ENCODE measurements at regions not wholly inside any gene's neighbourhood (a gene's known extent, or its start where the extent isn't known, plus 50 kb on each side); places are given as distances from the start of the nearest gene placed in this dataset.

DNA sequence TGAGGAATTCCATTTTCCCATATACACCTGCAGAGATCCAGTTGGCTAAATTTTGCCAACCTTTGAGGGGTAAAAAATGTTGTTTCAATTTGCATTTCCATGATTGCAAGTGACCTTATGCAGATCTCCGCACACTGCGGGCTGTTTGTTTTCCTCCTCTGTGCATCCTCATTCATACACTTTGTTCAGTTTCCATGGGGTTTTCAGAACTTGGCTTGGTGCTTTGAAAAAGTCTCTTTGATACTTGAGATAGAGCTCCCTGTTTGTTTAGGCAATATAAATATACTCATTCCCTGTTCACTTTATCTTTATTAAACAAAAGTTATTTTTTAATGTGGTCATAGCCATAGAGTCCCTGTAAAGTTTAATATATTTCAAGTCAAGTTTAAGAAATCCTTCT lies 353.1 kb downstream of the CMPK2 start:
- no peaks in the 10 kb centered on the region for H3K9me1 ChIP-seq (ENCODE audit: control insufficient read depth, extremely low read depth, insufficient read depth, low read length)
- H2AFZ ChIP-seq (ENCODE audit: control insufficient read depth, low read length): no peak overlapping the region
- H3K4me3 ChIP-seq (ENCODE audit: control insufficient read depth in 2 of 3, extremely low read depth in 1 of 3, insufficient read depth in 2 of 3, low read depth in 1 of 3, low read length in 3 of 3): no peak overlapping the region
- dilution Hi-C loops (cut with MboI; ENCODE audit: extremely low pct_ligation_motif_present, low sequenced_read_pairs): no loop called here
- H3K4me1 ChIP-seq (ENCODE audit: control insufficient read depth, extremely low read depth, insufficient read depth, low read length): no peaks in the 10 kb centered on the region
- H3K36me3 ChIP-seq (ENCODE audit: control insufficient read depth in 2 of 2, extremely low read depth in 1 of 2, insufficient read depth in 2 of 2, low read length in 2 of 2): no peaks in the 10 kb centered on the region
- no peak overlapping the region for H3K4me2 ChIP-seq (ENCODE audit: control insufficient read depth, extremely low read depth, insufficient read depth, low read depth, low read length)
- H3K9ac ChIP-seq (ENCODE audit: control insufficient read depth, extremely low read depth, insufficient read depth, low read length): no peak overlapping the region
- no peaks in the 10 kb centered on the region for H4K20me1 ChIP-seq (ENCODE audit: control insufficient read depth, extremely low read depth, insufficient read depth, low read length)
- no peak overlapping the region for H3K27ac ChIP-seq (ENCODE audit: control insufficient read depth, insufficient read depth, low read length)
- TF ChIP-seq EZH2 (IDR thresholded peaks at IDR 0.05; ENCODE audit: low read length): no peak
- TF ChIP-seq, protein P1, sequence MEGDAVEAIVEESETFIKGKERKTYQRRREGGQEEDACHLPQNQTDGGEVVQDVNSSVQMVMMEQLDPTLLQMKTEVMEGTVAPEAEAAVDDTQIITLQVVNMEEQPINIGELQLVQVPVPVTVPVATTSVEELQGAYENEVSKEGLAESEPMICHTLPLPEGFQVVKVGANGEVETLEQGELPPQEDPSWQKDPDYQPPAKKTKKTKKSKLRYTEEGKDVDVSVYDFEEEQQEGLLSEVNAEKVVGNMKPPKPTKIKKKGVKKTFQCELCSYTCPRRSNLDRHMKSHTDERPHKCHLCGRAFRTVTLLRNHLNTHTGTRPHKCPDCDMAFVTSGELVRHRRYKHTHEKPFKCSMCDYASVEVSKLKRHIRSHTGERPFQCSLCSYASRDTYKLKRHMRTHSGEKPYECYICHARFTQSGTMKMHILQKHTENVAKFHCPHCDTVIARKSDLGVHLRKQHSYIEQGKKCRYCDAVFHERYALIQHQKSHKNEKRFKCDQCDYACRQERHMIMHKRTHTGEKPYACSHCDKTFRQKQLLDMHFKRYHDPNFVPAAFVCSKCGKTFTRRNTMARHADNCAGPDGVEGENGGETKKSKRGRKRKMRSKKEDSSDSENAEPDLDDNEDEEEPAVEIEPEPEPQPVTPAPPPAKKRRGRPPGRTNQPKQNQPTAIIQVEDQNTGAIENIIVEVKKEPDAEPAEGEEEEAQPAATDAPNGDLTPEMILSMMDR (optimal IDR thresholded peaks at IDR 0.05 in 1 of 3, IDR thresholded peaks at IDR 0.05 in 1 of 3, conservative IDR thresholded peaks at IDR 0.05 in 1 of 3; ENCODE audit: extremely low read depth in 1 of 3, insufficient read depth in 2 of 3, low read length in 3 of 3): no peak
- FAIRE-seq: no peak
- no peaks in the 10 kb centered on the region for H3K9me3 ChIP-seq (ENCODE audit: control insufficient read depth, low read depth, low read length)
- DNase-seq (ENCODE audit: low read depth, low spot score): no peak
- H3K27me3 ChIP-seq (ENCODE audit: control insufficient read depth, extremely low read depth, insufficient read depth, low read length): no peaks in the 10 kb centered on the region
- no peaks in the 10 kb centered on the region for H3K79me2 ChIP-seq (ENCODE audit: control insufficient read depth, insufficient read depth, low read length)

DNA sequence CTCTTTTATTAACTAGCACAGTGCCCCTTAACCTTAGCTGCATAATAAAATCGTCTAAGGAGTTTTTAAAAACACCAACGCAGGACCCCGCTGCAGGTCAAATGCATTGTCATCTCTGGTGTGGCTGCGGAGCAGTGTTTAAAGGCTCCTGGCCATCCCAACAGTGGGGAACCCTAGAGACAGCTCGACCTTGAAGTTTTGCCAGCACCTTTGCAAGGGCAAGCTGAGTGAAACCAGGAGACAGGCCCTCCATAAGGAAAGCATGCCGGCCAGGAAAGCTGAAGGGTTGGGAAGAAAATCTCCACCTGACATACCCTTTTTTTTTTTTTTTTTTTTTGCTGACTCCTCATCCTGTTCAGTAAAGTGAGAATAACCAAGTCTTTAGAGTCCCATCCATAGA lies 349.0 kb downstream of the CMPK2 start:
- DNase-seq (ENCODE audit: low read depth, low spot score) (no peak), FAIRE-seq (no peak)
- no peaks in the 10 kb centered on the region for H3K79me2 ChIP-seq (ENCODE audit: control insufficient read depth, insufficient read depth, low read length)
- no peak for TF ChIP-seq EZH2 (IDR thresholded peaks at IDR 0.05; ENCODE audit: low read length)
- TF ChIP-seq, protein P1 (optimal IDR thresholded peaks at IDR 0.05 in 1 of 3, IDR thresholded peaks at IDR 0.05 in 1 of 3, conservative IDR thresholded peaks at IDR 0.05 in 1 of 3; ENCODE audit: extremely low read depth in 1 of 3, insufficient read depth in 2 of 3, low read length in 3 of 3): no peak
- H3K27ac ChIP-seq (ENCODE audit: control insufficient read depth, insufficient read depth, low read length): no peak overlapping the region
- dilution Hi-C loops (cut with MboI; ENCODE audit: extremely low pct_ligation_motif_present, low sequenced_read_pairs): no loop called here
- H3K27me3 ChIP-seq (ENCODE audit: control insufficient read depth, extremely low read depth, insufficient read depth, low read length): no peaks in the 10 kb centered on the region
- H3K9me3 ChIP-seq (ENCODE audit: control insufficient read depth, low read depth, low read length): no peaks in the 10 kb centered on the region
- no peak overlapping the region for H2AFZ ChIP-seq (ENCODE audit: control insufficient read depth, low read length)
- no peaks in the 10 kb centered on the region for H3K9me1 ChIP-seq (ENCODE audit: control insufficient read depth, extremely low read depth, insufficient read depth, low read length)
- H3K4me1 ChIP-seq (ENCODE audit: control insufficient read depth, extremely low read depth, insufficient read depth, low read length): no peaks in the 10 kb centered on the region
- H3K9ac ChIP-seq (ENCODE audit: control insufficient read depth, extremely low read depth, insufficient read depth, low read length): no peak overlapping the region
- H4K20me1 ChIP-seq (ENCODE audit: control insufficient read depth, extremely low read depth, insufficient read depth, low read length): no peaks in the 10 kb centered on the region
- no peaks in the 10 kb centered on the region for H3K36me3 ChIP-seq (ENCODE audit: control insufficient read depth in 2 of 2, extremely low read depth in 1 of 2, insufficient read depth in 2 of 2, low read length in 2 of 2)
- H3K4me3 ChIP-seq (ENCODE audit: control insufficient read depth in 2 of 3, extremely low read depth in 1 of 3, insufficient read depth in 2 of 3, low read depth in 1 of 3, low read length in 3 of 3): no peak overlapping the region
- H3K4me2 ChIP-seq (ENCODE audit: control insufficient read depth, extremely low read depth, insufficient read depth, low read depth, low read length): no peak overlapping the region
